NT2/D1 (cell line): ENCODE measurements at regions not wholly inside any gene's neighbourhood (a gene's known extent, or its start where the extent isn't known, plus 50 kb on each side); places are given as distances from the start of the nearest gene placed in this dataset.

ENCODE experiments used
- SUZ12 ChIP-seq: IDR thresholded peaks from 2 replicates; pipeline ENCODE4 v1.6.1; 2011; ENCODE audit not compliant: insufficient read length, insufficient read depth; ENCODE audit errors: extremely low read depth
- ZNF274 ChIP-seq: IDR thresholded peaks from 2 replicates; pipeline ENCODE4 v1.6.1; 2011; ENCODE audit warnings: mild to moderate bottlenecking, low read depth, low read length

DNA sequence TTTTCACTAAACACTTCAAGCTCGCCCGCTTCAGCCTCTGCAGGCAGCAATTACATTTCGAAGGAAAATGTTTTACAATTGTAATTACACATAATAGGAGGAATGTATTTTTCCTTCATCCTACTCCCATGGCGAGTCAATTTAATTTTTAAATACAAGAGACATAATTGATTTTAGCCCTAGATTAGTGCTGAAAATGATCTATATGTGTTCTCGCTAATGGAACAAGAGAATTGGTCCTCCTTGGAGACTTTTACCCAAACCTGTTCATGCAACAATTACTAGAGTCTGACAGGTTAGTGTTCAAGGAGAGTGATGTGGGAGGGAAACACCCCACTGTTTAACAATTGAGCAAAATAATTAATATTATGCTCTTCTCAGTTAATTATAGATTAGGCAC, 509.4 kb upstream of the SETBP1 start:
- TF ChIP-seq SUZ12 (no peak), ZNF274 (no peak)
